GM21619 (cell line): ENCODE measurements at regions not wholly inside any gene's neighbourhood (a gene's known extent, or its start where the extent isn't known, plus 50 kb on each side); places are given as distances from the start of the nearest gene placed in this dataset.
A peak's percentile ranks its signal among the peaks of the same experiment; 100 is the strongest.

Source experiments
- ATAC-seq: cut with Tn5 transposase; IDR thresholded peaks from one replicate; pipeline ENCODE4 v1.9.1; 2021; ENCODE audit not compliant: unreplicated experiment

- no peak for ATAC-seq
These were observed 88.2 kb upstream of the TMEM18 start for GRCh38 chr2:765369-765768.

DNA sequence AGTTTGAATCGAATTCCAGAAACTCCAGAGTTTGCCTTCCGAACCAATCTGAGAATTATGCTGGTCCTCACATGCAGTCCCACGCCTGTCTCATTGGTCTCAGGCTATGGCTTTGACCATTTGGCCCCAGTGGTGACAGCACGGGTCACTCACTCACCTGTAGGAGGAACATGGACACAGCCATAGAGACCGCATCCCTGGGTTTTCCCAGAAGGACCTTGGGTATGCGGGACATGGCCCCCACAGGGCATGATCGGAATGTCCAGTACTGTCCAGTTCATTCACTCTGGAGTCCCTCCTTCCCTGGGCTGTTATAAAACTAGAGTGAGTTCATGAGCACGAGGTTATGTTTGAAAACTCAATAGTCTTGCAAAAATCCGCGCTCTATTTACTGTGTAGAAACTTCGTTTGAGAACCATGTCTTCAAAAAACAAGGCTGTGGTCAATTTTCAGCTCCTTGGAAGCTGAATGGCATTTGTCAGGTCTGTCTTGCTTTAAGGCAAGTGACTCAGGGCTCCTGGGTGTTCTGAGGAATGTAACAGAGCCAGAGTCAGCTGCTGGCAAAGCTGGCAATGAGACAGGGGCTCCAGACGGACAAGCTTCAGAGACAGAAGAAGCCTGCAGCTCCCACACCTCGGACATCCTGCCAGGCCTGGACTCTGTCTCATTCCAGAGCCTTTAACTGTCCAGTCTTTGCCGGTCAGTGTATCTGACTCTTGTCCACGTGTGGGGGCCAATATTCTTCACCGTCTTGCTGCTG, 86.7 kb upstream of the TMEM18 start:
- ATAC-seq: no peak

- ATAC-seq: no peak
These were observed 85.4 kb upstream of the TMEM18 start for GRCh38 chr2:762646-763045.

GRCh38 chr2:761384-761783, 84.2 kb upstream of the TMEM18 start:
- ATAC-seq: no peak

DNA sequence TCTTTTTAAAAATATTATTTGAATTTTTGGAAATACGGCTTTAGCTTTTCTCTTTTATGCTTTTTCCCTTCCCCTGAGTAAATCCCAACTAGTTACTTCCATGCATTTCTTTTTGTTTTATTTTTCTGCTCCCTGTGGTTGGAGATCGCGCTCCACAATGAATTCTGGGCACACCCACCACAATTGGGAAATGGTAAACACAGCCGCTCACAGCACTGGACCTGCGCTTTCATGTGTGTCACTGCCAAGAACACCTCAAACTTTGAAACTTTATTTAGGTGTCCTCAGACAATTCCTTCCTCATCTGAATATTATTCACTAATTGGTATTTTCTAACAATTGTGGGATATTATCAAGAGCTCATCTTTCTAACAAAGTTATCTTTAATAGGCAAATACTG, 82.8 kb upstream of the TMEM18 start:
- no peak for ATAC-seq

- ATAC-seq: no peak
These were observed 81.0 kb upstream of the TMEM18 start for GRCh38 chr2:758073-758820.

- ATAC-seq: no peak
These were observed 75.9 kb upstream of the TMEM18 start for GRCh38 chr2:753123-753522.

DNA sequence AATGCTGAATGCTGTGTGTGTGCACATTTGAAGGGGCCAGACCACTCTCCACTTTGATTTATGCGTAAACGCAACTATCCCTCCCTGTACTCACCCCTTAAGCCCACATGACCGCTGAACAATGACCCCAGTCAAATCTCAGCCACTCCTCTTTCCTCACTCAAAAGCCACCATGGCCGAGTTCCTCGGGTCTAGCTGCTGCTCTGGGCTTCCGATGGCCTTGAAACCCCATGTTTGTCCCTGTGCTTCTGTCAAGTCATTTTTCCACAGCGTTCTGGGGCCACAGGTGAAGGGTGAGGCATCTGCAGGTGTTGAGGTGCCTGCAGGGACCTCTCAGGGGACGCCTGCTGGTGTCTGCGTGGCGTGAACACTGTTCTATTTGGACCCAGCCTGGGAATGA, 74.3 kb upstream of the TMEM18 start:
- no peak for ATAC-seq

DNA sequence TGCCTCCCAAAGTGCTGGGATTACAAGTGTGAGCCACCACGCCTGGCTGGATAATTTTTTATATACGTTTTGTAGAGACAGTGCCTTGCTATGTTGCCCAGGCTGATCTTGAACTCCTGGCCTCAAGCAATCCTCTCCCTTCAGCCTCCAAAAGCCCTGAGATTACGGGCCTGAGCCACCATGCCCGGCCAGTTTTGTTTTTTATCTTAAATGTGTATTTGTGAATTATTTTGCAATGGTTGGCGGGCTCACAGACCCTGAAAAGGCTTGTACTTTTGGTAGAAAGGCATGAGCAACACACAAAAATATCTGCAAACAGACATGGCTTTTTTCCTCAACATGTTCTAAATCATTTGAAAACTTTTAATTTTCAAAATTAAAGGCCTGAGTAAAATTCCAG, 73.4 kb upstream of the TMEM18 start:
- ATAC-seq: no peak

DNA sequence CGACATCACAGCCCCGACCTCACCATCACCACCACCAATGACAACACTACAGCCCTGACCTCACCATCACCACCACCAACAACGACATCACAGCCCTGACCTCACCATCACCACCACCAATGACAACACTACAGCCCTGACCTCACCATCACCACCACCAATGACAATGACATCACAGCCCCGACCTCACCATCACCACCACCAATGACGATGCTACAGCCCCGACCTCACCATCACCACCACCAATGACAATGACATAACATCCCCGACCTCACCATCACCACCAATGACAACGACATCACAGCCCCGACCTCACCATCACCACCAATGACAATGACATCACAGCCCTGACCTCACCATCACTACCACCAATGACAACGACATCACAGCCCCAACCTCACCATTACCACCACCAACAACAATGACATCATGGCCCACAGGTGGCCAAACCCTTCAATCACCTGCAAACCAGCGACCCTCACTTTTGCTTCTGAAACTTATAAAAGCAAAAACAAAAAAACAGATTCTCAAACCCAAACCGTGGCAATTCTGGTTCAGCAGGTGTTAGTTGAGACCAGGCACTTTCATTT, 70.7 kb upstream of the TMEM18 start:
- no peak for ATAC-seq

GRCh38 chr2:746697-747096, 69.5 kb upstream of the TMEM18 start:
- ATAC-seq: no peak

DNA sequence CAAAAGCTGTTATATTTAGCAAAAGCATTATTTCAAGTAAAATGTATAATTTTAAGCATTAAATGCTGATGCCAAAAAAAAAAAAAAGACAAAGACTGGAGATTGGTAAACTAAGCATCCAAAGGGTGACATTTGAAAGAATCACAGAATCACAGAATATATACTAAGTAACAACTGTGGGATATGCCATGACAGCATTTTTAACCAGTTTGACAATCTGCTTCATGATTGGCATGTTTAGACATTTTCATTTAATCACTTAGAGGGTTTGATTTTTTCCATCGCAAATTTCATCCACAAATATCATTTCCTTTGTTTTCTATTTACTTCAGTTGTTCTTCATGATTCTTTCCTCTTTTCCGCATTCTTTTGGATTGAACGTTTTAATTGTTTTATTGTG, 66.9 kb upstream of the TMEM18 start:
- ATAC-seq: no peak

DNA sequence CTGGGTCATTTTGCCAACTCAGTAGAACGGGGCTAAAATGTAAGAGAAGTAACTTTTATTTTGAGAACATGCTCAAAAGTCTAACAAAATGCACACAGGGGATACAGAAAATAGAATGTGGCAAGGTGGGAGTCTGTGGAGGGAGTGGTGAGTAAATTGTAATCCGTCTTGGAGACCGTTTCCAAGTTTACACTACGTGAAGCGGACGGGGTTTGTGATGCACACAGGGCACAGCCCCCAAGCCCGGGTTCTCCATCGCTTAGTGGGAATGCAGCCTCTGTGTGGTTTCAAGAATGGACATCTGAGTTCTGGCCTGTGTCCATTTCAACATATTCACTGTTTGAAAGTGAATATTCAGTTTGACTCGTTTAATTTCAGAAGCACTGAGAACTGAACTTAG, 65.0 kb upstream of the TMEM18 start:
- ATAC-seq: no peak

DNA sequence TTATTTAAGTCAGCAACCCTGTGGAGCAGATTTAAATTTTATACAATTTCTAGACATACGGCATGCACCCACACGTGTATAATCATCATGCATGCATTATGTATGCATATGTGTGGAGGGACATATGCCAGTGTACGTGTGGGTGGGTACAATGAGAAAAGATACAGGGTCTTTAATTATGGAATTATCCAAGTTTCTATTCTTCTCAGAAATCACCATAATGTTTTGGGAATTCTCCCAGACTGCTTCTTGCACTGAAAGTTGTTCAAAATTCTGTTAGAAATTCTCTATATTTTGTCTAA, 63.9 kb upstream of the TMEM18 start:
- no peak for ATAC-seq

GRCh38 chr2:740322-741194, 63.4 kb upstream of the TMEM18 start:
- peak; percentile 78 for ATAC-seq

DNA sequence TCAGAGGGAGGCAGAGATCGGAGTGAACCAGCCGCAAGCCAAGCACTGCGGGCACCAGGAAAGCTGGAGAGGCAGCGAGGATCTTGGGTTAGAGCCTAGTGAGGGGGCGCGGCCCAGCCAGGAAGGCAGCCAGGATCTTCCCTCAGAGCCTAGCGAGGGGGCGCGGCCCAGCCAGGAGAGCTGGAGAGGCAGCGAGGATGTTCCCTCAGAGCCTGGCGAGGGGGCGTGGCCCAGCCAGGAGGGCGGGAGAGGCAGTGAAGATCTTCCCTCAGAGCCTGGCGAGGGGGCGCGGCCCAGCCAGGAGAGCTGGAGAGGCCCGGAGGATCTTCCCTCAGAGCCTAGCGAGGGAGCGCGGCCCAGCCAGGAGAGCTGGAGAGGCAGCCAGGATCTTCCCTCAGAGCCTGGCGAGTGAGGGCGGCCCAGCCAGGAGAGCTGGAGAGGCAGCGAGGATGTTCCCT, 62.7 kb upstream of the TMEM18 start:
- peak; percentile 34 for ATAC-seq

- ATAC-seq: no peak
These were observed 59.7 kb upstream of the TMEM18 start for GRCh38 chr2:736939-737338.

GRCh38 chr2:735670-736218, 58.5 kb upstream of the TMEM18 start:
- ATAC-seq: peak; percentile 36

GRCh38 chr2:734496-734895, 57.3 kb upstream of the TMEM18 start:
- no peak for ATAC-seq

GRCh38 chr2:733495-733894, 56.3 kb upstream of the TMEM18 start:
- no peak for ATAC-seq

DNA sequence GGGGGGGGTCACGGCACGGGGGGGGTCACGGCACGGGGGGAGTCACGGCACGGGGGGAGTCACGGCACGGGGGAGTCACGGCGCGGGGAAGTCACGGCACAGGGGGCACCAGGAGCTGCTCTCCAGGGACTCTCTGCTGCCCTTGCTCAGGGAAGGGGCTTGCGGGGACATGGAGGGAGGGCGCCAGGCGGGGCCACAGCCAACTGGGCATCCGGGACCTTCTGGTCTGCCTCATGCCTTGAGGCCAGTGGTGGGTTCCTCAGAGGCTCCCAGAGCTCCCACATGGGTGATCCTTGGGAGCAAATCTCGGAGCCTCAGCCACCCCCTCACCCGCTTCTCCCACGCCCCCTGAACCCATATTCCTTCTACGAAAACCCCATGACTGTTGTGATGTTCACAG, 55.8 kb upstream of the TMEM18 start:
- no peak for ATAC-seq
